OCI-M1 (cell line): ENCODE measurements at regions not wholly inside any gene's neighbourhood (a gene's known extent, or its start where the extent isn't known, plus 50 kb on each side); places are given as distances from the start of the nearest gene placed in this dataset.
"Not testable (repeated sequence)": the region's sequence is repeated elsewhere in the genome, so short reads cannot be mapped to it uniquely, and the experiment has no call there.

ENCODE experiments used
- DNase-seq: peaks from one replicate; lab custom pipeline; 2025; lab: John Stamatoyannopoulos, UW

DNA sequence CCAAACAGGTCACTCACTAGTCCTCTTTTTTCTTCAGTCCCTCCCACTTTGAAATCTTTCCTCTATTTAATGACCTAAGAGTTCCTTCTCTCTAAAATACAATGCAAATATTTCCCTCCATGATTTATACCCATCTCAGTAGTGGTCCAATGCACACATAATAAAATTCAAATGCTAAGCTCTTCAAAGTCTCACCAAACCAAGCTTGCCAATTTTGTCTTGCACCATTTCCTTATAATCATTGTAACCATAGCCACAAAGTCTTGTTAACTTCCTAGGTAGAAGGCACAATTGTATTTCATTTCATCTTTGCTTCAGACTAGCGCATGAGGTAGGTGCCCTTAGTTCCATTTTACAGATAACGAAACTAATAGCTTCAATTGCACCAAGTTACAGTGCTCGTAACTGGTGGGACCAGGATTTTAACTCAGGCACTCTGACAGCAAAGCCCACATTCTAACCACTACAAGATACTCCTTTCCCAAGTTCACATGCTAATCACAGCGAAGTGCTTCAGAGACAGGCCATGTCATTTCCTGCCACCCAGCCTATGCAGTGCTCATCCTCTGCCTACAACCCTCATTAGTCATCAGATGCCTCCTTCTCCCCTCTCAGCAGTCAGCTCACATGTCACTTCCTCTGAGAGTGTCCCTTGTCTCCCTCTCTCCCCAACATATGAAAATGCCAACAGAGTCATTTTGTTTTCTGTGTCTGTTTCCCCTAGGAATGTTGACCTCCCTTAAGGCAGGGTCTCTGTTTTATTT lies 66.9 kb upstream of the PPARGC1A start:
- DNase-seq, result no peak

DNA sequence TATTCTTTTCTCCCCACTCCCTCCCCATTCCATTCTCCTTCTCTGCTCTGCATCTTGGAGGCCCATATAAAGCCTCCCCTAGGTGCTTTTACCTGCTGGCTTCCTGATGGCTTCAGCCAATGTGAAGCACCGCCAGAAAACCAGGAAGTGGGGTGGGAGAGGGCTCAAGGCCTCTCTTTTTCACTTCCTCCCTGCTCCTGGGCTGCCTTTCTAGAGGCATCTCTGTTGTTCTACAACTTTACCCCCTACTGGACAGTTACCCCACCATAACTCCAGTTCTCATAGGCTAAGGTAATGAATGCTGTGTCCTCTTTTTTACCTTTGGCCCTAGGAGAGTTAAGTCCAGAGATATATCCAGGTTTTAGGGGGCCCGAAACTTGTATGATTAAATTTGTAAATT lies 62.4 kb upstream of the PPARGC1A start:
- DNase-seq, result no peak

DNA sequence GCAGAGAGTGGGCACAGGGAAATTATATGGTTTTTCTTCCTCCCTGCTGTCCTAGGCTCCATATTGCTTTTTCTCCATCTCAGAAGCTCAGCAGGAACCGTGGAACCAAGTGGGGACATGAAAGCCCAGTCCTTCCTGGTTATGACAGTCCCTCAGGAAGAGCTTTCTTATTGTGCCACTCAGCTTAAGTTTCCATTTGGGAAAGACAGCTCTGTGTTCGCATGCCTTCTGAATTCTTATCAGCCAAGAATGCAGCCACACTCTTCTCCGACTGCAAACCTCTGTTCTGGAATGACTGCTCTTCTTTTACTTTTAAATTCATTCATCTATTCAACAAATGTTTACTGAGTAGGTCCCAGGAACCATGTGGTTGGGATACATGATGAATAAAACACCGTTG lies 58.0 kb upstream of the PPARGC1A start:
- DNase-seq, result no peak

DNA sequence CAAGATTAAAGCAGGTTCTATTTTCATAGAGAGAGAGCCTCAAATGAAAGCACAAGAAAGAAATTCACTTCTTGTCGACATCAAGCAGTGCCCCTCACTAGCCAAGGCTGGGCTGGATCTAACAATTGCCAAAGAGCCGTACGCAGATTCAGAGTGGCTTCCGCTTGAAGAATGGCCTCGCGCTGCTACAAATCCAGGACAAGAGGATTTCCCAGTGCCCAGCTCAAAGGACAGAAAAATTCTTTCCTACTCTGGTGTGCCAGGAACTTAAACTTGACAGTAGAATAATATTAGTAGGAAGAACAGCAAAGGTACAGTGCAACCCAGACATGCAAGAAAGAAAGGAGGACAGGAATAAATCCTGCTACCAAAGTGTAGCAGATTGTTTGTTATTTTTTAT lies 56.5 kb upstream of the PPARGC1A start:
- no peak for DNase-seq

DNA sequence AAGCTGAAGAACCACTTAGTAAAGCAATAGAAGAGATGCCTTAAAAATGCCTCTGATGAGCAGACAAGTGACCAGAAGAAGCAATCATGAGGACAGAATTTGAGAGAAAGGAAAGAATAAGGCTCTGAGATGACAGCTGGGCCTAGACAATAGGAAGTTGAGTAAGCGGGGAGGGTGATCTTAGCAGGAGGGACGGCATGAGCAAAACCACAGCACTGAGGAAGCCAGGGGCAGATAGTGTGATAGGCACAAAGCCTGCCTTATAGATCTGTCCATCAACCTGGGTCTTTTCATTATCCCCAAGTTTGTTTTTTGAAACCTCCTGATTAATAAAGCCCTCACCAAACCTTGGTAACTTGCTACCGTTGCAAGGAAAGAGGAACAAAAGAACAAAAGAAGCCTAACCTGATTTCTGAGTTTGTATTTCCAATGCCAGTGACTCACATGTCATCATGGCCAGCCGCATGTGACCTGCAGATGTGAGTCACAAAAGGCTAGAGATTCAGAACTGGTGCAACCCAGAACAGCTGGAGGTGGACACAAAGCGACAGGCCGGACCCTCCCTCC lies 55.7 kb upstream of the PPARGC1A start:
- peak; percentile 74 for DNase-seq

DNA sequence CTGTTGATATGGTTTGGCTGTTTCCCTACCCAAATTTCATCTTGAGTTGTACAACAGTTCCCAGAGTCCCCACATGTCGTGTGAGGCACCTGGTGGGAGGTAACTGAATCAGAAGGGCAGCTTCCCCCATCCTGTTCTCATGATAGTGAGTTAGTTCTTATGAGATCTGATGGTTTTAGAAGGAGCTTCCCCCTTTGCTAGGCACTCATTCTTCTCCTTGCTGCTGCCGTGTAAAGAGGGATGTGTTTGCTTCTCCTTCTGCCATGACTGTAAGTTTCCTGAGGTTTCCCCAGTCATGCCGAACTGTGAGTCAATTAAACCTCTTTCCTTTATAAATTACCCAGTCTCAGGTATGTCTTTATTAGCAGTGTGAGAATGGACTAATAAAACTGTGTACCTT lies 54.7 kb upstream of the PPARGC1A start:
- DNase-seq, result not testable (repeated sequence)

DNA sequence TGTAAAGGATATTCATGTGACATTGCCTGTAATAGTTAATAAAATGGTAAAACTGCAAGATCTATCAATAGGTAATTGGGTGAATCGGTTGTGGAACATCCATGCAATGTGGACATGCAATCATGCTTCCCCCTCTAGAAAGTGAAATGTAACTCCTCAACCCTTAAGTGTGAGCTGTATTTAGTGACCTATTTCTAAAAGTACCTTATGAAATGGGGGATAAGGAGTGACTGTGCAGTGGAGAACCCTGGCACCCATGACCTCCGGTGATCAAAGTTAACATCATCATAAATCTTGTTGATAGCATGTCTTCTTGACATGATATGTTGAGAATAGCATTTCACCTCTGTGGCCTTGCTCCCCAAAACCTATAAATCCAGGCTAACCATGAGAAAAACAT lies 53.6 kb upstream of the PPARGC1A start:
- DNase-seq, result no peak

DNA sequence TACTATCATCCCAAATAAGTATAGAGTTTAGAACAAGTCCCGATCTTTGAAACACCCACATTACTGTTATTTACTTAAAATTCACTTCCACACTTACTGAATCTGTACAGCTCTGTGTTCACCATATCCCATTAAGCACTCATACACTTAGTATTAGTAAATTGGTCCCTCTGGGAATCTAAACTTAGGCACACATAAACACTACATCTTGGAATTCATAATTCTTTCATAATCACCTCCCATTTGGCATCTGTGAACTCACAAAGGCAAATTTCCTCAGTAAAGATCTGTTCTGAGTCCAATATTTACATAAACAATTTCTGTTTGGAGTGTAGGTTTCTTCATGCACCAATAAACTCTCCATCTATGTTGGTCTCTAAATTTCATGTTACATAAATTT lies 52.6 kb upstream of the PPARGC1A start:
- no peak for DNase-seq
